CD14-positive monocyte (primary cell): ENCODE measurements at regions not wholly inside any gene's neighbourhood (a gene's known extent, or its start where the extent isn't known, plus 50 kb on each side); places are given as distances from the start of the nearest gene placed in this dataset.
A peak's percentile ranks its signal among the peaks of the same experiment; 100 is the strongest.

ENCODE experiments used
- DNase-seq, 3 donors: peaks; one replicate each; pipeline ENCODE4 v3.0.0-alpha.2; 2011 to 2022
- H2AFZ ChIP-seq: 2 replicates; pipeline ENCODE4 v1.6.0; 2012; ENCODE audit warnings: mild to moderate bottlenecking, low read depth, low read length, inconsistent platforms; ENCODE audit not compliant: insufficient read depth, poor library complexity, severe bottlenecking
- H3K27ac ChIP-seq, 2 donors: 1 replicate in 1 of 2; 2 replicates in 1 of 2; pipeline ENCODE4 v1.5.1; 2012 to 2013; ENCODE audit warnings: low read length in 2 of 2, control low read depth in 1 of 2, inconsistent platforms in 1 of 2, low read depth in 1 of 2, mild to moderate bottlenecking in 1 of 2
- H3K27me3 ChIP-seq, 2 donors: one replicate each; pipeline versions ENCODE4 v1.6.0 to v1.6.1; 2011 to 2013; ENCODE audit warnings: low read length in 2 of 2; ENCODE audit not compliant: control insufficient read depth in 2 of 2, insufficient read depth in 2 of 2
- H3K36me3 ChIP-seq, 2 donors: replicated peaks in 1 of 2; 1 replicate in 1 of 2; 2 replicates in 1 of 2; pipeline versions ENCODE4 v1.5.1 to v1.6.1; 2012 to 2013; ENCODE audit warnings: low read length in 2 of 2, control low read depth in 1 of 2, inconsistent platforms in 1 of 2, mild to moderate bottlenecking in 1 of 2; ENCODE audit not compliant: insufficient read depth in 2 of 2, control insufficient read depth in 1 of 2
- H3K4me1 ChIP-seq, 2 donors: 1 replicate in 1 of 2; 2 replicates in 1 of 2; pipeline versions ENCODE4 v1.5.1 to v1.6.1; 2012 to 2013; ENCODE audit warnings: low read length in 2 of 2, control low read depth in 1 of 2, inconsistent platforms in 1 of 2, mild to moderate bottlenecking in 1 of 2, moderate library complexity in 1 of 2; ENCODE audit not compliant: insufficient read depth in 2 of 2, control insufficient read depth in 1 of 2
- H3K4me2 ChIP-seq: replicated peaks from 2 replicates; pipeline ENCODE3; 2012; ENCODE audit warnings: low read length, moderate library complexity, mild to moderate bottlenecking; ENCODE audit not compliant: poor library complexity, severe bottlenecking; ENCODE audit errors: extremely low read depth
- H3K4me3 ChIP-seq, 3 experiments: fragments of 200-600 bp in 1 of 3; sonication (generic) in 1 of 3; replicated peaks in 1 of 3; 1 replicate in 2 of 3; 2 replicates in 1 of 3; pipeline ENCODE4 v1.5.1; 2011 to 2013; ENCODE audit warnings: low read length in 3 of 3, mild to moderate bottlenecking in 3 of 3, control low read depth in 2 of 3, low read depth in 2 of 3, inconsistent platforms in 1 of 3, moderate library complexity in 1 of 3
- H3K79me2 ChIP-seq: 2 replicates; pipeline ENCODE4 v1.6.0; 2012; ENCODE audit warnings: mild to moderate bottlenecking, control low read depth, inconsistent platforms, low read length, moderate library complexity; ENCODE audit not compliant: insufficient read depth
- H3K9ac ChIP-seq: 2 replicates; pipeline ENCODE4 v1.6.0; 2017; ENCODE audit warnings: low read length, mild to moderate bottlenecking; ENCODE audit not compliant: insufficient read depth, poor library complexity, severe bottlenecking
- H3K9me3 ChIP-seq, 2 donors: replicated peaks in 1 of 2; 1 replicate in 1 of 2; 2 replicates in 1 of 2; pipeline versions ENCODE4 v1.5.1 to v1.6.1; 2012 to 2013; ENCODE audit warnings: low read length in 2 of 2, control low read depth in 1 of 2; ENCODE audit not compliant: control insufficient read depth in 1 of 2, insufficient read depth in 1 of 2
- H4K20me1 ChIP-seq: 2 replicates; pipeline ENCODE4 v1.6.0; 2012; ENCODE audit warnings: mild to moderate bottlenecking, low read length, control low read depth, moderate library complexity; ENCODE audit not compliant: insufficient read depth
- H3K27ac Mint-ChIP-seq, 7 donors: one replicate each; pipeline ENCODE4 v1.8.0; 2020; ENCODE audit warnings: mild to moderate bottlenecking in 7 of 7, mixed read lengths in 7 of 7, moderate library complexity in 6 of 7, inconsistent platforms in 2 of 7
- H3K27me3 Mint-ChIP-seq, 3 donors: one replicate each; pipeline ENCODE4 v1.8.0; 2021 to 2022; ENCODE audit warnings: low read depth in 3 of 3, mild to moderate bottlenecking in 3 of 3, mixed read lengths in 3 of 3, moderate library complexity in 3 of 3, inconsistent platforms in 1 of 3
- H3K36me3 Mint-ChIP-seq, 2 donors: one replicate each; pipeline ENCODE4 v1.8.0; 2020; ENCODE audit warnings: mixed read lengths in 2 of 2, inconsistent platforms in 1 of 2, mild to moderate bottlenecking in 1 of 2
- H3K4me1 Mint-ChIP-seq: one replicate; pipeline ENCODE4 v1.8.0; 2020; ENCODE audit warnings: mild to moderate bottlenecking, mixed read lengths
- H3K4me3 Mint-ChIP-seq, 2 donors: one replicate each; pipeline ENCODE4 v1.8.0; 2020; ENCODE audit warnings: mild to moderate bottlenecking in 2 of 2, mixed read lengths in 2 of 2, moderate library complexity in 1 of 2
- H3K9me3 Mint-ChIP-seq, 7 donors: one replicate each; pipeline ENCODE4 v1.8.0; 2020 to 2022; ENCODE audit warnings: mixed read lengths in 7 of 7, mild to moderate bottlenecking in 6 of 7, moderate library complexity in 6 of 7, inconsistent platforms in 2 of 7
- WGBS: methylation state at CpG from one replicate; pipeline ENCODE4 v1.1.5; 2013; ENCODE audit warnings: missing lambda C conversion rate; ENCODE audit not compliant: insufficient coverage; 5-methylcytosine and 5-hydroxymethylcytosine counted together
- intact Hi-C, 2 donors: fragments of 100-400 bp; cut with micrococcal nuclease; formaldehyde crosslinking; loops; one replicate each; pipeline versions ENCODE4 v1.15.0 to v1.15.1; 2023
- TF ChIP-seq, protein P1 (sequence below): fragments of 200-600 bp; IDR thresholded peaks from one replicate; pipeline ENCODE4 v1.8.0; 2022; ENCODE audit warnings: antibody characterized with exemption, mild to moderate bottlenecking

GRCh38 chr2:60329225-60329624 lies 224.2 kb downstream of the BCL11A start:
- intact Hi-C loops = no loop called here
- Mint-ChIP-seq H3K27ac (no peak overlapping the region), H3K27me3 (peaks cover 0 to 2% (median 1%) of the 10 kb centered on the region in 3 donors), H3K36me3 (peaks cover 4 to 6% of the 10 kb centered on the region in 2 donors), H3K4me1 (peaks cover 11% of the 10 kb centered on the region), H3K4me3 (no peak overlapping the region), H3K9me3 (peaks cover 0 to 12% (median 4%) of the 10 kb centered on the region in 7 donors)
- no CpG with 5 or more reads among the region's 3 CpGs for WGBS
- Histone ChIP-seq H3K4me2 (no peak overlapping the region), H3K9me3 (peaks cover 0 to 3% of the 10 kb centered on the region in 2 donors), H3K4me3 (no peak overlapping the region), H3K27me3 (no peaks in the 10 kb centered on the region), H3K4me1 (peaks cover 10 to 12% of the 10 kb centered on the region in 2 donors), H4K20me1 (no peaks in the 10 kb centered on the region), H3K79me2 (no peaks in the 10 kb centered on the region), H3K9ac (no peak overlapping the region), H3K36me3 (no peaks in the 10 kb centered on the region), H3K27ac (no peak overlapping the region), H2AFZ (no peak overlapping the region)
- DNase-seq = no peak
- TF ChIP-seq, protein P1, sequence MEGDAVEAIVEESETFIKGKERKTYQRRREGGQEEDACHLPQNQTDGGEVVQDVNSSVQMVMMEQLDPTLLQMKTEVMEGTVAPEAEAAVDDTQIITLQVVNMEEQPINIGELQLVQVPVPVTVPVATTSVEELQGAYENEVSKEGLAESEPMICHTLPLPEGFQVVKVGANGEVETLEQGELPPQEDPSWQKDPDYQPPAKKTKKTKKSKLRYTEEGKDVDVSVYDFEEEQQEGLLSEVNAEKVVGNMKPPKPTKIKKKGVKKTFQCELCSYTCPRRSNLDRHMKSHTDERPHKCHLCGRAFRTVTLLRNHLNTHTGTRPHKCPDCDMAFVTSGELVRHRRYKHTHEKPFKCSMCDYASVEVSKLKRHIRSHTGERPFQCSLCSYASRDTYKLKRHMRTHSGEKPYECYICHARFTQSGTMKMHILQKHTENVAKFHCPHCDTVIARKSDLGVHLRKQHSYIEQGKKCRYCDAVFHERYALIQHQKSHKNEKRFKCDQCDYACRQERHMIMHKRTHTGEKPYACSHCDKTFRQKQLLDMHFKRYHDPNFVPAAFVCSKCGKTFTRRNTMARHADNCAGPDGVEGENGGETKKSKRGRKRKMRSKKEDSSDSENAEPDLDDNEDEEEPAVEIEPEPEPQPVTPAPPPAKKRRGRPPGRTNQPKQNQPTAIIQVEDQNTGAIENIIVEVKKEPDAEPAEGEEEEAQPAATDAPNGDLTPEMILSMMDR = no peak

DNA sequence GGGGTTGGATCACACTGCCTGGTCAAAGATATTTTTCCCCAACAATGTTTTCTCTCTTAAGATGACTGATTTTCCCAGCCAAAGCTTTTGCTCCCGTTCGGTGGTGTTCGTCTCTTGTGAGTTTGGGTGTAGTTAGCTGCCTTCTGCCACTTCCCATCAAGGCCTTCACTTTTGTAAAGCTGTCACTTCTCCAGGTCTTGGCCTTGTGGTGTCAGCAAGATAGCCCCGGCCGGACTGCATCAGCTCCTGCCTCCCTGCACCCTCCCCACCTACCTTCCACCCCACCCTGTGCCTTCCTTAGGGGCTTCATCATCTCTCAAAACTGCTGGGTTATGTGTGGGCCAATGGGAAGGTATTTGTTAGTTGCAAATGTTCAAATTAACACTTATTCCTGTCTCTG lies 228.9 kb downstream of the BCL11A start:
- H3K4me3 Mint-ChIP-seq = peak overlapping the region in 1 of 2 donors; percentile 54
- H3K9me3 Mint-ChIP-seq = peaks cover 0 to 7% (median 4%) of the 10 kb centered on the region in 7 donors
- Histone ChIP-seq H3K4me3 (no peak overlapping the region), H3K4me2 (no peak overlapping the region), H3K9ac (no peak overlapping the region), H3K79me2 (no peaks in the 10 kb centered on the region), H3K9me3 (peaks cover 0 to 3% of the 10 kb centered on the region in 2 donors), H3K27ac (no peak overlapping the region), H3K4me1 (peaks cover 11 to 18% of the 10 kb centered on the region in 2 donors), H4K20me1 (no peaks in the 10 kb centered on the region), H3K36me3 (no peaks in the 10 kb centered on the region), H3K27me3 (no peaks in the 10 kb centered on the region), H2AFZ (peak overlapping the region; percentile 41)
- H3K27ac Mint-ChIP-seq = no peak overlapping the region
- peaks cover 1 to 2% (median 2%) of the 10 kb centered on the region in 3 donors for H3K27me3 Mint-ChIP-seq
- DNase-seq = no peak
- no CpG with 5 or more reads among the region's 5 CpGs for WGBS
- intact Hi-C loops = no loop called here
- TF ChIP-seq, protein P1 = no peak
- peaks cover 2% of the 10 kb centered on the region in 2 donors for H3K36me3 Mint-ChIP-seq
- peaks cover 9% of the 10 kb centered on the region for H3K4me1 Mint-ChIP-seq
